SK-N-SH treated with all-trans-retinoic acid at 6 μM for 48 hours (cell line): ENCODE measurements at regions not wholly inside any gene's neighbourhood (a gene's known extent, or its start where the extent isn't known, plus 50 kb on each side); places are given as distances from the start of the nearest gene placed in this dataset.

ENCODE experiments used
- ATAC-seq: fragments of 200-7000 bp; cut with Tn5 transposase; 3 replicates; pipeline ENCODE4 v1.9.1; 2020; ENCODE audit warnings: mild to moderate bottlenecking, moderate library complexity
- BACH2 ChIP-seq: fragments of 250-450 bp; sonication (Bioruptor Pico); IDR thresholded peaks from 2 replicates; pipeline ENCODE4 v1.9.0; 2021; ENCODE audit warnings: mild to moderate bottlenecking, borderline replicate concordance
- CSDC2 ChIP-seq: fragments of 250-450 bp; sonication (Bioruptor Pico); IDR thresholded peaks from 2 replicates; pipeline ENCODE4 v1.5.0; 2020; ENCODE audit warnings: mild to moderate bottlenecking, moderate library complexity
- CSRNP3 ChIP-seq: fragments of 250-450 bp; sonication (Bioruptor Pico); IDR thresholded peaks from 2 replicates; pipeline ENCODE4 v1.5.1; 2021; ENCODE audit warnings: mild to moderate bottlenecking, moderate library complexity
- ESRRG ChIP-seq: fragments of 250-450 bp; sonication (Bioruptor Pico); IDR thresholded peaks from 2 replicates; pipeline ENCODE4 v1.6.1; 2021; ENCODE audit warnings: mild to moderate bottlenecking
- GLIS3 ChIP-seq: fragments of 250-450 bp; sonication (Bioruptor Pico); IDR thresholded peaks from 2 replicates; pipeline ENCODE4 v1.5.0; 2020; ENCODE audit warnings: mild to moderate bottlenecking, moderate library complexity
- ISL1 ChIP-seq: fragments of 250-450 bp; sonication (Bioruptor Pico); IDR thresholded peaks from 2 replicates; pipeline ENCODE4 v2.1.2; 2022; ENCODE audit warnings: mild to moderate bottlenecking, moderate library complexity
- OSR1 ChIP-seq: fragments of 250-450 bp; sonication (Bioruptor Pico); IDR thresholded peaks from 2 replicates; pipeline ENCODE4 v1.8.0; 2022; ENCODE audit warnings: moderate library complexity, mild to moderate bottlenecking, inconsistent platforms
- PATZ1 ChIP-seq: fragments of 250-450 bp; sonication (Bioruptor Pico); IDR thresholded peaks from 2 replicates; pipeline ENCODE4 v1.8.0; 2020; ENCODE audit warnings: mild to moderate bottlenecking, moderate library complexity, borderline replicate concordance
- PPARA ChIP-seq: fragments of 250-450 bp; sonication (Bioruptor Pico); IDR thresholded peaks from 2 replicates; pipeline ENCODE4 v1.5.0; 2020; ENCODE audit warnings: mild to moderate bottlenecking, borderline replicate concordance
- SNAI2 ChIP-seq: fragments of 250-450 bp; sonication (Bioruptor Pico); IDR thresholded peaks from 2 replicates; pipeline ENCODE4 v1.5.0; 2020; ENCODE audit warnings: mild to moderate bottlenecking, moderate library complexity
- TCF4 ChIP-seq: fragments of 250-450 bp; sonication (Bioruptor Pico); IDR thresholded peaks from 2 replicates; pipeline ENCODE4 v1.8.0; 2021; ENCODE audit warnings: mild to moderate bottlenecking, moderate library complexity, borderline replicate concordance
- TOX ChIP-seq: fragments of 250-450 bp; sonication (Bioruptor Pico); IDR thresholded peaks from 2 replicates; pipeline ENCODE4 v1.8.0; 2021; ENCODE audit warnings: mild to moderate bottlenecking, moderate library complexity, borderline replicate concordance
- ZC3H10 ChIP-seq: fragments of 250-450 bp; sonication (Bioruptor Pico); IDR thresholded peaks from 2 replicates; pipeline ENCODE4 v1.5.1; 2021; ENCODE audit warnings: mild to moderate bottlenecking, moderate library complexity
- ZFP3 ChIP-seq: fragments of 250-450 bp; sonication (Bioruptor Pico); IDR thresholded peaks from 2 replicates; pipeline ENCODE4 v1.5.0; 2020; ENCODE audit warnings: mild to moderate bottlenecking, moderate library complexity
- ZFP30 ChIP-seq: fragments of 450-650 bp; formaldehyde crosslinking; IDR thresholded peaks from 2 replicates; pipeline ENCODE4 v1.5.0; 2022; ENCODE audit warnings: mild to moderate bottlenecking, moderate library complexity
- ZNF565 ChIP-seq: fragments of 450-650 bp; formaldehyde crosslinking; conservative IDR thresholded peaks from 2 replicates; pipeline ENCODE4 v1.5.0; 2020; ENCODE audit warnings: low read depth, mild to moderate bottlenecking, moderate library complexity
- ZNF70 ChIP-seq: fragments of 450-650 bp; formaldehyde crosslinking; IDR thresholded peaks from 2 replicates; pipeline ENCODE4 v1.5.0; 2020; ENCODE audit warnings: mild to moderate bottlenecking, moderate library complexity
- ZNF8 ChIP-seq: fragments of 450-650 bp; formaldehyde crosslinking; IDR thresholded peaks from 2 replicates; pipeline ENCODE4 v1.5.0; 2020; ENCODE audit warnings: mild to moderate bottlenecking, moderate library complexity
- TF ChIP-seq, protein P1 (sequence below): fragments of 250-450 bp; sonication (Bioruptor Pico); IDR thresholded peaks from 2 replicates; pipeline ENCODE4 v1.5.1; 2020; ENCODE audit warnings: low read depth, mild to moderate bottlenecking, moderate library complexity
- TF ChIP-seq, protein P2 (sequence below): fragments of 250-450 bp; sonication (Bioruptor Pico); IDR thresholded peaks from 2 replicates; pipeline ENCODE4 v1.8.0; 2021; ENCODE audit warnings: low read depth, mild to moderate bottlenecking, moderate library complexity, borderline replicate concordance
- TF ChIP-seq, protein P3 (sequence below): fragments of 250-450 bp; sonication (Bioruptor Pico); IDR thresholded peaks from 2 replicates; pipeline ENCODE4 v1.5.0; 2020; ENCODE audit warnings: mild to moderate bottlenecking, moderate library complexity

GRCh38 chr18:11504962-11505361 lies 104.4 kb upstream of the SLC35G4 start:
- ATAC-seq = no peak
- no peak for TF ChIP-seq TOX (CRISPR knock-in tag)
- TF ChIP-seq, protein P1, sequence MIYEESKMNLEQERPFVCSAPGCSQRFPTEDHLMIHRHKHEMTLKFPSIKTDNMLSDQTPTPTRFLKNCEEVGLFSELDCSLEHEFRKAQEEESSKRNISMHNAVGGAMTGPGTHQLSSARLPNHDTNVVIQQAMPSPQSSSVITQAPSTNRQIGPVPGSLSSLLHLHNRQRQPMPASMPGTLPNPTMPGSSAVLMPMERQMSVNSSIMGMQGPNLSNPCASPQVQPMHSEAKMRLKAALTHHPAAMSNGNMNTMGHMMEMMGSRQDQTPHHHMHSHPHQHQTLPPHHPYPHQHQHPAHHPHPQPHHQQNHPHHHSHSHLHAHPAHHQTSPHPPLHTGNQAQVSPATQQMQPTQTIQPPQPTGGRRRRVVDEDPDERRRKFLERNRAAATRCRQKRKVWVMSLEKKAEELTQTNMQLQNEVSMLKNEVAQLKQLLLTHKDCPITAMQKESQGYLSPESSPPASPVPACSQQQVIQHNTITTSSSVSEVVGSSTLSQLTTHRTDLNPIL = no peak
- no peak for TF ChIP-seq ESRRG (CRISPR knock-in tag)
- TF ChIP-seq PATZ1 = no peak
- TF ChIP-seq ZC3H10 = no peak
- no peak for TF ChIP-seq CSRNP3 (CRISPR knock-in tag)
- TF ChIP-seq ZFP30 (CRISPR knock-in tag) = no peak
- no peak for TF ChIP-seq GLIS3 (CRISPR knock-in tag)
- TF ChIP-seq ZNF565 (CRISPR knock-in tag) = no peak
- TF ChIP-seq, protein P2, sequence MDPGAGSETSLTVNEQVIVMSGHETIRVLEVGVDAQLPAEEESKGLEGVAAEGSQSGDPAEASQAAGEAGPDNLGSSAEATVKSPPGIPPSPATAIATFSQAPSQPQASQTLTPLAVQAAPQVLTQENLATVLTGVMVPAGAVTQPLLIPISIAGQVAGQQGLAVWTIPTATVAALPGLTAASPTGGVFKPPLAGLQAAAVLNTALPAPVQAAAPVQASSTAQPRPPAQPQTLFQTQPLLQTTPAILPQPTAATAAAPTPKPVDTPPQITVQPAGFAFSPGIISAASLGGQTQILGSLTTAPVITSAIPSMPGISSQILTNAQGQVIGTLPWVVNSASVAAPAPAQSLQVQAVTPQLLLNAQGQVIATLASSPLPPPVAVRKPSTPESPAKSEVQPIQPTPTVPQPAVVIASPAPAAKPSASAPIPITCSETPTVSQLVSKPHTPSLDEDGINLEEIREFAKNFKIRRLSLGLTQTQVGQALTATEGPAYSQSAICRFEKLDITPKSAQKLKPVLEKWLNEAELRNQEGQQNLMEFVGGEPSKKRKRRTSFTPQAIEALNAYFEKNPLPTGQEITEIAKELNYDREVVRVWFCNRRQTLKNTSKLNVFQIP (CRISPR knock-in tag) = no peak
- no peak for TF ChIP-seq CSDC2 (CRISPR knock-in tag)

DNA sequence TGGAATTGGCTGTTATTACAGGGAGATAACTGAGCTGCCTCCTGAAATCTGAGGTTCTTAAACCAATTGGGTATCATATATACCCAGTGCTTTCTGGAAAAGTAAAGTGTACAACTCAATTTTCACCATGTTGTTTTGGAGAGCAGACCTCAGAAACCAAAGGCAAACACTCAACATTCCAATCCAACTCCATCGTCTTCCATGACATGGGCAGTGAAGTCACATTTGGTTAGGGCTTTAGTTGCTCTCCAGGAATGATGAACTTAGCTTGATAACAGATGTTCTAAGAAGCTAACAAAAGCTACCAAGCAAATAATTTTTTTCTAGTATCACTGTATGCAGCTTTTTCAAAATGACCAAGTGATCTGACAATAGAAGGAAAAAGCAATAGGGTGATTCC lies 107.0 kb upstream of the SLC35G4 start:
- TF ChIP-seq ZFP30 (CRISPR knock-in tag) (no peak), ISL1 (CRISPR knock-in tag) (no peak), TOX (CRISPR knock-in tag) (no peak), BACH2 (CRISPR knock-in tag) (no peak), ZNF8 (CRISPR knock-in tag) (no peak), PATZ1 (no peak), ZNF70 (no peak), ZNF565 (CRISPR knock-in tag) (no peak), CSDC2 (CRISPR knock-in tag) (no peak), GLIS3 (CRISPR knock-in tag) (no peak), ZFP3 (CRISPR knock-in tag) (no peak), SNAI2 (CRISPR knock-in tag) (no peak), ZC3H10 (no peak), TCF4 (CRISPR knock-in tag) (no peak), OSR1 (CRISPR knock-in tag) (no peak), PPARA (CRISPR knock-in tag) (no peak), ESRRG (CRISPR knock-in tag) (no peak)
- TF ChIP-seq, protein P3, sequence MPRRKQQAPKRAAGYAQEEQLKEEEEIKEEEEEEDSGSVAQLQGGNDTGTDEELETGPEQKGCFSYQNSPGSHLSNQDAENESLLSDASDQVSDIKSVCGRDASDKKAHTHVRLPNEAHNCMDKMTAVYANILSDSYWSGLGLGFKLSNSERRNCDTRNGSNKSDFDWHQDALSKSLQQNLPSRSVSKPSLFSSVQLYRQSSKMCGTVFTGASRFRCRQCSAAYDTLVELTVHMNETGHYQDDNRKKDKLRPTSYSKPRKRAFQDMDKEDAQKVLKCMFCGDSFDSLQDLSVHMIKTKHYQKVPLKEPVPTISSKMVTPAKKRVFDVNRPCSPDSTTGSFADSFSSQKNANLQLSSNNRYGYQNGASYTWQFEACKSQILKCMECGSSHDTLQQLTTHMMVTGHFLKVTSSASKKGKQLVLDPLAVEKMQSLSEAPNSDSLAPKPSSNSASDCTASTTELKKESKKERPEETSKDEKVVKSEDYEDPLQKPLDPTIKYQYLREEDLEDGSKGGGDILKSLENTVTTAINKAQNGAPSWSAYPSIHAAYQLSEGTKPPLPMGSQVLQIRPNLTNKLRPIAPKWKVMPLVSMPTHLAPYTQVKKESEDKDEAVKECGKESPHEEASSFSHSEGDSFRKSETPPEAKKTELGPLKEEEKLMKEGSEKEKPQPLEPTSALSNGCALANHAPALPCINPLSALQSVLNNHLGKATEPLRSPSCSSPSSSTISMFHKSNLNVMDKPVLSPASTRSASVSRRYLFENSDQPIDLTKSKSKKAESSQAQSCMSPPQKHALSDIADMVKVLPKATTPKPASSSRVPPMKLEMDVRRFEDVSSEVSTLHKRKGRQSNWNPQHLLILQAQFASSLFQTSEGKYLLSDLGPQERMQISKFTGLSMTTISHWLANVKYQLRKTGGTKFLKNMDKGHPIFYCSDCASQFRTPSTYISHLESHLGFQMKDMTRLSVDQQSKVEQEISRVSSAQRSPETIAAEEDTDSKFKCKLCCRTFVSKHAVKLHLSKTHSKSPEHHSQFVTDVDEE (CRISPR knock-in tag) = no peak
- TF ChIP-seq, protein P2 (CRISPR knock-in tag) = no peak
- ATAC-seq = no peak
